DMS 273 (cell line): ENCODE measurements at regions not wholly inside any gene's neighbourhood (a gene's known extent, or its start where the extent isn't known, plus 50 kb on each side); places are given as distances from the start of the nearest gene placed in this dataset.
"Not testable (repeated sequence)": the region's sequence is repeated elsewhere in the genome, so short reads cannot be mapped to it uniquely, and the experiment has no call there.

Experiments
- DNase-seq: peaks from one replicate; lab custom pipeline; 2025; ENCODE audit not compliant: unreplicated experiment; lab: John Stamatoyannopoulos, UW

- DNase-seq, result no peak
These were observed 979.6 kb upstream of the POU3F4 start for GRCh38 chrX:82528525-82528924.

GRCh38 chrX:82534086-82534597, 973.9 kb upstream of the POU3F4 start:
- no peak for DNase-seq

DNA sequence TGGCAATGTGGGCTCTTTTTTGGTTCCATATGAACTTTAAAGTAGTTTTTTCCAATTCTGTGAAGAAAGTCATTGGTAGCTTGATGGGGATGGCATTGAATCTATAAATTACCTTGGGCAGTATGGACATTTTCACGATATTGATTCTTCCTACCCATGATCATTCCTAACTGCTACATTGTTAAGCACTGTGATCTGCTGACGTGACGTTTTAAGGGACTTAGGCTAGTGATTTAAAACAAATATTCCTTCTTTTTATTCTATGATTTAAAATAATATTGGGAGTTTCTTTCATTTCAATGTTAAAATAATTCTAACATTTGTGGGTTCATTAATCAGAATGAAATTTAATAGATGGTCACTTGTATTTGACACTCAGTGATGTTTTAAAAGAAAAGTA, 970.9 kb upstream of the POU3F4 start:
- not testable (repeated sequence) for DNase-seq

- DNase-seq, result no peak
These were observed 966.3 kb upstream of the POU3F4 start for GRCh38 chrX:82541822-82542221.

GRCh38 chrX:82552201-82552600, 955.9 kb upstream of the POU3F4 start:
- not testable (repeated sequence) for DNase-seq

GRCh38 chrX:82556588-82556987, 951.5 kb upstream of the POU3F4 start:
- DNase-seq, result no peak

GRCh38 chrX:82585868-82586267, 922.2 kb upstream of the POU3F4 start:
- DNase-seq, result no peak

- no peak for DNase-seq
These were observed 918.7 kb upstream of the POU3F4 start for GRCh38 chrX:82589410-82589809.

GRCh38 chrX:82591421-82591820, 916.7 kb upstream of the POU3F4 start:
- DNase-seq, result no peak

DNA sequence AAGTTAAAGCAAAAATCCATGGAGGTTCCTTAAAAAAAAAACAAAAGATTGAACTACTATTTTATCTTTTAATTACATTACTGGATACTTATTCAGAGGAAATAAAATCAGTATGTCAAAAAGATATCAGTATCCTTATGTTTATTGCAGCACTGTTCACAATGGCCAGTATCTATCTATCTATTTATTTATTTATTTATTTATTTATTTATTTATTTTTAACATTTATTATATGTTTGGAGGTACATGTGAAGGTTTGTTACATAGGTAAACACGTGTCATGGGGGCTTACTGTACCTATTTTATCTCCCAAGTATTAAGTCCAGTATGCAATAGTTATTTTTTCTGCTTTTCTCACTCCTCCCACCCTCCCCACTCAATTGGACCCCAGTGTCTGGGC, 881.1 kb upstream of the POU3F4 start:
- DNase-seq, result no peak

- no peak for DNase-seq
These were observed 880.5 kb upstream of the POU3F4 start for GRCh38 chrX:82627568-82627967.

GRCh38 chrX:82648062-82648461, 860.0 kb upstream of the POU3F4 start:
- peak; percentile 22 for DNase-seq

- DNase-seq, result no peak
These were observed 858.4 kb upstream of the POU3F4 start for GRCh38 chrX:82649645-82650044.

- no peak for DNase-seq
These were observed 849.6 kb upstream of the POU3F4 start for GRCh38 chrX:82658492-82658891.

- DNase-seq, result peak; percentile 17
These were observed 841.7 kb upstream of the POU3F4 start for GRCh38 chrX:82666355-82666754.

GRCh38 chrX:82675104-82675503, 833.0 kb upstream of the POU3F4 start:
- DNase-seq, result no peak

DNA sequence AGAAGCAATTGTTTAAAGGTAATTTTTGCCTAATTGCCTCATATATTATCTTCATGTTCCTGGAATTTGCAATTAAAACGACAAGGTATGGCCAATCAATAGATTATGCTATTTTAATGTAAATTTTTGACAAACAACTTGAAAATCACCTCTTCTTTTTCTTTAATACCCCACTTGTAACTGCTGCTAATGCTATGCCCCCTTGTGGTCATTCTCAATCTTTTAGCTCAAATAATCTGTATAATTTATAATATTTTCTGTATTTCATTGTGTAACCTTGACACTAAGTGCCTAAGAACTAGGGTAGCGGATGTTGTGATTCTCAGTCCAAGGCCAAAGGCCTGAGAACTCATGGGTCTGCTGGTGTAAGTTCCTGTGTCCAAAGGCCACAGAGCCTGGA, 831.7 kb upstream of the POU3F4 start:
- DNase-seq, result peak; percentile 31

DNA sequence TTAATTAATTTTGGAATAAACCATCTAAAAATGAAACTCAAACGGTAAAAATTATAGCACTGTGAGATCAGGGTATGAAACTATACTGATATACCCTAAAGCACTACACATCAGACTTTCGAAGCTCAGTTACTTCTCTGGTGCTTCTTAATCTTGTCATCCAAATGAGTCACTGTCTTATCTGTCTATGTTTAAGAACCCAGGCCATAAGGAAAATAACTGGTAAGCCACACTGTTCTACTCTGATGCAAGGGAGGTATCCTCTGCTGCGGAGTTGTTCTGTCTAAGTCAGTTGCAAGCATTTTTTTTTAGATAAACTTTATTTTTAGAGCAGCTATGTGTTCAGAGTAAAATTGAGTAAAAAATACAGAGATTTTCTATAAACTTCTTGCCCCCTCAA, 830.8 kb upstream of the POU3F4 start:
- DNase-seq, result no peak

DNA sequence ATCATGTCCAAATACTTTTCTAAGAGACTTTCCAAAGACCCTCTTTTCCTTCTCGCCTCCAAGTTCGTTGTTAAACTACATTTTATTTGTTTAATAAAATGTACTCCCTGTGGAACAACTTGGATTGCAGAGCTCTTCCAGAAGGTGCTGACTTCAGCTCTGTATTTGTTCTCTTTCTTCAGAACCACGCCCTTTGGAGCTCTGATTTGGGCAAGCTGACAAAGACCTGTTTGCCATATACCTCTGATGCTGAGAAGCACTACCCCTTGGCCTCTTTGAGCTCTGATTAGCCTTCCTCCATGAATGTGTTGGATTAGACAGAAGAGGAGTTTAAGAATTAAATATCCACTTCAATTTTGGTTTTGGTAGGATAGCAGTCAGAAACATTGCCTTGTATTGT, 815.1 kb upstream of the POU3F4 start:
- no peak for DNase-seq

DNA sequence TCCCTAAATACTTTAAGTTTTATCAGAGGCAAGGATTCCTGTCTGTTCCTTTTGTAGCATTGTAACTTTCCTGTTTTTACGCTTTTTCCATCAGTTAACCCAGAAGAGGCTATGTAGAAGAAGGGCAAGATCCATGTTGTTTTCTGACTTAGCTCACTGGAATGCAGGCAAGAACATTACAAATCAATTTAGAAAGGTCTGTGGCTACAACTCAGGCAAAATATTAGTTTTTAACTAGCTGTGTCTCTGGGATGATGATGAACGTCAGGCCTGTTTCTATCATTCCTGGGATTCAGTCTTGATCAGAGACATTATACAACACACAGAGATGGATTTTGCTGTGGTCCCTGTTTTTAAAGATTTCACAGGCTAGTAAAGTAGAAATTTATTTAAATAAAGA, 813.0 kb upstream of the POU3F4 start:
- DNase-seq, result no peak

GRCh38 chrX:82703551-82703950, 804.5 kb upstream of the POU3F4 start:
- no peak for DNase-seq

DNA sequence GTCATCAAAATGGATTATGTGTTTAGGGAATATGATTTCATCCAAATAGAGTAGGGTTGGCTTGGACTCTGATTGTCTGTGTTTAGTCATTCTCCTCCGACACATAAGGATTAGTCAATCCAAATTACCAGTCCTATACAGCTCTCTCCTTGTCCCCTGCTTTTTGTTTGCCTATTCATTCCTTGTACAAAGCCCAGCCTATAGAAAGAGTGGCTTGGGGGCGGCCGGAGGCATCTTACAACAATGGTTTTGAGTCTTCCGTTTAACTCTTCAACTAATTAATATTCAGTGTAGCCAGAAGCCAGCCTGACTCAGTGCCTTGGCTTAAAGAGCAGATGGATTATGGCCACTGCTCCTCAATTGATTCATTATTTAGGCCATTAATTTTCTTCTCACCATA, 796.6 kb upstream of the POU3F4 start:
- DNase-seq, result no peak

DNA sequence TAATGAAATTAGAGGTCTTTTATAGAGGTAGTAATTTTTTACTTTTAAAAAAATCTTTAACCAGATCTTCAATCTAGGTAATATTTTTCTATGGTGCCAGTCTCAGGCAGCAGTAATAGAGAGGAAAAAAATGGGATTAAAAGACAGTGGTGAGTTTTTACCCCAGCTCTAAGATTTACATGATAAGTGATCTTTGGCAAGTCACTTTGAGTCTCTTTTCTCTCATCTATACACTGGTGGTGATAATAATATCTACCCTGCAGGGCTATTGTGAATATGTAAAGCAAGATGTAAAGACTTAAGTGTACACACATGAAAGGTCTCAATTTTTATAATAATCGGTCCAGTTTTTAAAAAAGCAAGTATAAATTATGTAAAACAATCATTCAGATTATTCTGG, 786.2 kb upstream of the POU3F4 start:
- DNase-seq, result no peak

- DNase-seq, result no peak
These were observed 784.3 kb upstream of the POU3F4 start for GRCh38 chrX:82723806-82724205.
